Epithelial cell of proximal tubule (primary cell): ENCODE measurements at regions not wholly inside any gene's neighbourhood (a gene's known extent, or its start where the extent isn't known, plus 50 kb on each side); places are given as distances from the start of the nearest gene placed in this dataset.

Source experiments
- DNase-seq: peaks from one replicate; pipeline ENCODE4 v3.0.0-alpha.2; 2011; ENCODE audit warnings: low read depth
- H3K4me3 ChIP-seq: 2 replicates; pipeline ENCODE4 v1.5.1; 2011; ENCODE audit warnings: low read depth, mild to moderate bottlenecking, low read length
- CTCF ChIP-seq: conservative IDR thresholded peaks from 2 replicates; pipeline ENCODE4 v1.5.1; 2012; ENCODE audit warnings: low read depth, mild to moderate bottlenecking, low read length

- no peak for DNase-seq
- no peak for TF ChIP-seq CTCF
- H3K4me3 ChIP-seq, result no peak overlapping the region
Observed at GRCh38 chr11:107222431-107222830, 204.2 kb upstream of the GUCY1A2 start.

- no peak for TF ChIP-seq CTCF
- no peak overlapping the region for H3K4me3 ChIP-seq
- no peak for DNase-seq
Observed at GRCh38 chr11:107221748-107222285, 203.5 kb upstream of the GUCY1A2 start.

- no peak overlapping the region for H3K4me3 ChIP-seq
- DNase-seq, result no peak
- TF ChIP-seq CTCF, result no peak
Observed at GRCh38 chr11:107218123-107219013, 200.1 kb upstream of the GUCY1A2 start.

GRCh38 chr11:107217444-107217843 lies 199.2 kb upstream of the GUCY1A2 start:
- TF ChIP-seq CTCF, result no peak
- DNase-seq, result no peak

GRCh38 chr11:107215010-107215409 lies 196.7 kb upstream of the GUCY1A2 start:
- H3K4me3 ChIP-seq, result no peak overlapping the region
- DNase-seq, result no peak
- TF ChIP-seq CTCF, result no peak

More at GRCh38 chr11:107217444-107217843, 199.2 kb upstream of the GUCY1A2 start:
- H3K4me3 ChIP-seq, result no peak overlapping the region

- no peak overlapping the region for H3K4me3 ChIP-seq
- TF ChIP-seq CTCF, result no peak
- DNase-seq, result no peak
Observed at GRCh38 chr11:107203656-107204055, 185.4 kb upstream of the GUCY1A2 start.
